Left lung (tissue), 4 donors: ENCODE measurements at regions not wholly inside any gene's neighbourhood (a gene's known extent, or its start where the extent isn't known, plus 50 kb on each side); places are given as distances from the start of the nearest gene placed in this dataset.
A peak's percentile ranks its signal among the peaks of the same experiment; 100 is the strongest.

ENCODE experiments used
- ATAC-seq: fragments of 200-7000 bp; cut with Tn5 transposase; one replicate; pipeline ENCODE4 v1.9.1; 2020; ENCODE audit warnings: moderate library complexity
- DNase-seq, 4 donors: peaks; one replicate each; pipeline ENCODE4 v3.0.0-alpha.2; 2013 to 2020
- H3K27ac ChIP-seq, 2 donors: fragments of 200-600 bp; sonication (generic) in 1 of 2; one replicate each; pipeline versions ENCODE4 v1.5.0 to v1.8.0; 2020 to 2021
- H3K27me3 ChIP-seq, 2 donors: fragments of 200-600 bp; sonication (generic) in 1 of 2; one replicate each; pipeline versions ENCODE4 v1.5.0 to v1.8.0; 2020 to 2021
- H3K36me3 ChIP-seq, 2 donors: fragments of 200-600 bp; sonication (generic) in 1 of 2; one replicate each; pipeline versions ENCODE4 v1.5.0 to v1.8.0; 2020 to 2021
- H3K4me1 ChIP-seq, 2 donors: fragments of 200-600 bp; one replicate each; pipeline ENCODE4 v1.8.0; 2021
- H3K4me3 ChIP-seq, 2 donors: fragments of 200-600 bp; sonication (generic) in 1 of 2; one replicate each; pipeline versions ENCODE4 v1.5.0 to v1.8.0; 2020 to 2021; ENCODE audit warnings: mild to moderate bottlenecking in 1 of 2
- H3K9me3 ChIP-seq, 2 donors: fragments of 200-600 bp; sonication (generic) in 1 of 2; one replicate each; pipeline versions ENCODE4 v1.5.0 to v1.8.0; 2020 to 2021
- intact Hi-C, 2 donors: fragments of 100-400 bp; cut with DNase I; formaldehyde crosslinking; loops; one replicate each; pipeline versions ENCODE4 v1.11.2 to v1.14.2; 2022
- TF ChIP-seq, protein P1 (sequence below), 2 donors: fragments of 200-600 bp; sonication (generic) in 1 of 2; IDR thresholded peaks; one replicate each; pipeline versions ENCODE4 v1.5.0 to v1.8.0; 2021; ENCODE audit warnings: antibody characterized with exemption in 2 of 2
- donor health status: DM: no; HTN: yes; CAD: no.
- donor health status: DM: no; HTN: no; CAD: no.

DNA sequence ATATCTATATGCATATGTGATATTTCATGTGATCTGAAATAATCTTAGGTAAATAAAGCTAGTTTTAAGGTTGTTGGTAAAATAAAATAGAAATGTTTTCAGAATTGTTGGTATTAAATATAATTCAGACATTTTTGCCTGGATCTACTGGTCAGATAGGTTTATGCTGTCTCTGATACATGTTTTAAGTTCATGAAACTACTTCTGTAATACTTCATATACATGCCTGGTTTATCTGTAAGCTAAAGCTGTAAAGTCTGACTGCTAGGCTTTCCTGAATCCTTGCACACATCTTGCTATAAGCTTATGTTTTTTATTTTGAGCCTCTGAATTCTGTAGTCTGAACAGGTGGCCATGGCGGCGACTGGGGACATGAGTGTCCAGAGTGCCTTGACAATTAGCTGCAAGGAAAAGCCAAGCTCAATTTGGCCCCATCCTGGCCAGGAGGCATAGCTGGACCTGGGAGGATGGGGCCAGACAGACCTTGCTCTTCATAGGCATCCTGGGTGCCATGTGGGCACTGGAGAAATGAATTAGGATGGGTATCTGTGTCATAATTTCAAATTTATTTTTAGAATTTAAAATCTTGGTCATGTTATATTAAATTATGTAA, 241.0 kb upstream of the UBASH3B start:
- ATAC-seq (no peak), DNase-seq (no peak)
- H3K27ac ChIP-seq: no peak overlapping the region
- intact Hi-C loops: no loop called here
- H3K4me1 ChIP-seq: no peaks in the 10 kb centered on the region
- peaks cover 0 to 27% of the 10 kb centered on the region in 2 donors for H3K9me3 ChIP-seq
- no peaks in the 10 kb centered on the region for H3K27me3 ChIP-seq
- no peak overlapping the region for H3K4me3 ChIP-seq
- H3K36me3 ChIP-seq: no peaks in the 10 kb centered on the region
- TF ChIP-seq, protein P1, sequence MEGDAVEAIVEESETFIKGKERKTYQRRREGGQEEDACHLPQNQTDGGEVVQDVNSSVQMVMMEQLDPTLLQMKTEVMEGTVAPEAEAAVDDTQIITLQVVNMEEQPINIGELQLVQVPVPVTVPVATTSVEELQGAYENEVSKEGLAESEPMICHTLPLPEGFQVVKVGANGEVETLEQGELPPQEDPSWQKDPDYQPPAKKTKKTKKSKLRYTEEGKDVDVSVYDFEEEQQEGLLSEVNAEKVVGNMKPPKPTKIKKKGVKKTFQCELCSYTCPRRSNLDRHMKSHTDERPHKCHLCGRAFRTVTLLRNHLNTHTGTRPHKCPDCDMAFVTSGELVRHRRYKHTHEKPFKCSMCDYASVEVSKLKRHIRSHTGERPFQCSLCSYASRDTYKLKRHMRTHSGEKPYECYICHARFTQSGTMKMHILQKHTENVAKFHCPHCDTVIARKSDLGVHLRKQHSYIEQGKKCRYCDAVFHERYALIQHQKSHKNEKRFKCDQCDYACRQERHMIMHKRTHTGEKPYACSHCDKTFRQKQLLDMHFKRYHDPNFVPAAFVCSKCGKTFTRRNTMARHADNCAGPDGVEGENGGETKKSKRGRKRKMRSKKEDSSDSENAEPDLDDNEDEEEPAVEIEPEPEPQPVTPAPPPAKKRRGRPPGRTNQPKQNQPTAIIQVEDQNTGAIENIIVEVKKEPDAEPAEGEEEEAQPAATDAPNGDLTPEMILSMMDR (IDR thresholded peaks at IDR 0.05): no peak

DNA sequence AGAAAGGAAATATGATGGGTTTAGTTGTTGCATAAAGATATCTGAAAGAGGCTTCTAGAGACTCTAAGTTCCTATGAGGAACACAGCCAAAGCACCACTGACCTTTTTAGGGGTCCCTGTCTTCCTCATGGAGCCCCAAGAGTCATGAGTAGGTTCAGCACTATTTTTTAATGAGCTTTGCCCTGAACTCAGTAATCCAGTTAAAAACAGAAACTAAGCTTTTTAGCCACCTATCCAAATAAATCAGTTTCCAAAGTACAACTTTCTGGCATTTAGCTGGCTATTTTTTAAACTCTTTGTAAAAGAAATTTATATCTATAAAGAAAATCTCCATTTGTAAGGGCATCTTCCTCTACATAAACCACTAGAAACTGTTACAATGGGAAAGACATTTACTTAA, 241.8 kb upstream of the UBASH3B start:
- ATAC-seq (no peak), DNase-seq (no peak)
- TF ChIP-seq, protein P1 (IDR thresholded peaks at IDR 0.05): no peak
- no peak overlapping the region for H3K27ac ChIP-seq
- H3K4me1 ChIP-seq: no peaks in the 10 kb centered on the region
- H3K4me3 ChIP-seq: no peak overlapping the region
- H3K27me3 ChIP-seq: no peaks in the 10 kb centered on the region
- intact Hi-C loops: no loop called here
- H3K36me3 ChIP-seq: no peaks in the 10 kb centered on the region
- H3K9me3 ChIP-seq: peaks cover 0 to 27% of the 10 kb centered on the region in 2 donors

DNA sequence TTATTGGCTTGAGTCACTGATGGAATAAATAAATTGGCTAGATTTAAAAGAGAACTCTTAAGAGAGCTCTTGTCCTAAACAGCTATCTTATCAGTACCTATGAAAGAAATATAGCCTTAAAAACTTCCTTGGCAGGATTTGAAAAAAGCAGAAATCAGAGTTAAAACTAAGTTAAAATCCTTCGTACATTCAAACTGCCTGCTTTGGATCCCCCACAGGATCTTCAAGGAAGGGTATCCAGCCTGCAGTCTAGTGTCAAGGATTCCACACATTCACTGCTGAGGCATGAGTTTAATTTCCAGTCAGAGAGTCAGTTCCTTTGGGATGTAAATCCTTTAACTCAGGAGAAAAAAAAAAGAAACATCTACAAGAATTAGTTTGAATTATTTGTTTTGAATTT, 242.9 kb upstream of the UBASH3B start:
- intact Hi-C loops: no loop called here
- Histone ChIP-seq H3K36me3 (no peaks in the 10 kb centered on the region), H3K4me3 (no peak overlapping the region), H3K4me1 (no peaks in the 10 kb centered on the region), H3K27ac (no peak overlapping the region), H3K27me3 (no peaks in the 10 kb centered on the region), H3K9me3 (peaks cover 0 to 27% of the 10 kb centered on the region in 2 donors)
- ATAC-seq (no peak), DNase-seq (no peak)
- TF ChIP-seq, protein P1 (IDR thresholded peaks at IDR 0.05): no peak

DNA sequence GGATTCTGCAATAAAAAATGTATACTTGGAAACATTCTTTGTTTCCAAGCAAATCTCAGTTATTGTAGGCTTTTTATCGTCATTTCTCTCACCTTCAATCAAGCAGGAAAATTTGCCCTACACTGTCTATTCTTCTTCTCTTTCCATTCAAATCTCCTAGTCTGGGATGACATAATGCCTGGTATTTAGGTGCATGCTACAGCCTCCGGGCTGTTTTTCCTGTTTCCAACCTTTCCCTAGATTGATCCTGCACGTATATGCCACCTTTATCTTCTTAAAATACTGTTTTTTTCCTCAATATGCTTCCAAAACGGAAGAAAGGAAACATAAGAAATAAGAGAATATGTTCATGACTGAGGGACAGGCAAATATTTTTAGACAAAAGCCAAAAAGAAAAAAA, 249.1 kb upstream of the UBASH3B start:
- Histone ChIP-seq H3K36me3 (no peaks in the 10 kb centered on the region), H3K27me3 (no peaks in the 10 kb centered on the region), H3K4me1 (no peaks in the 10 kb centered on the region), H3K27ac (no peak overlapping the region), H3K9me3 (no peaks in the 10 kb centered on the region), H3K4me3 (no peak overlapping the region)
- no peak for DNase-seq
- TF ChIP-seq, protein P1 (IDR thresholded peaks at IDR 0.05): no peak
- ATAC-seq: no peak
- intact Hi-C loops: no loop called here

DNA sequence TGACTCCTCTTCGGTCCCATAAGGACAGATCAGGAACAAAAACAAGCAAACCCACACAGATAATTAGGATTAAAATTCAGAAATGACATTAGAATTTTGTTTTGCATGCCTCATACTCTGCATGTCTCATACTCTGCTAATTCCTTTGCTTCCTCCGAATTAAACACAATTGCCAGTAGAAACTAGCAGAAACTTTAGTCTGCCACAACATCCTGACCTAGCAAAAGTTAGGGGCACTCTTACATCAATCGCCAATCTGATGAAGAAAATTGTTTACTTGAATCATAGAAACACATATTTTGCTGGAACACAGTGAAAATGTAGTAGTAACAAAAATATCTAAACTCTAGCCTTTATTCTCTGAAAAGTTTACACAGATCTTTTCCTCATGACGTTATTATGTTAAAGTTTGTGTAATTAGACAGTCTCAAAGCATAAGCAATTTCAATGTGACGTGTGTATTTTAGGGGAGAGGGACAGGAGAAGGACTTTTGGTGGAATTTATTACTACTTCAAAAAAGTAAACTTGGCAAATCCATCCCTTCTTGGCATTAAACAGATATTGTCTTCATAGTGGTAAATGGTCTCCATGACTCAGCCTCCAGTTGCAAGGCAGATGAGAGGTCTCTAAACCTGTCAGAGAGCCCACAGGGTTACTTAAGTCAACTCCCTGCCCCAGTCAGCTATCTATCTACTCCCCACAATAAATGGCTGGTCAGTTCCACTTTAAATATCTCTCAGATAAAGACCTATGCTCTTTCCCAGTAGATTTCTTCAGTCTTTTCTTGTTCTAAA, 249.8 kb upstream of the UBASH3B start:
- Histone ChIP-seq H3K27me3 (no peaks in the 10 kb centered on the region), H3K4me3 (no peak overlapping the region), H3K36me3 (no peaks in the 10 kb centered on the region), H3K27ac (no peak overlapping the region), H3K9me3 (no peaks in the 10 kb centered on the region), H3K4me1 (no peaks in the 10 kb centered on the region)
- DNase-seq: peak in 2 of 4 donors; percentile 16 to 33
- TF ChIP-seq, protein P1 (IDR thresholded peaks at IDR 0.05): no peak
- intact Hi-C loops: no loop called here
- ATAC-seq: peak; percentile 55
